G401 (cell line): ENCODE measurements at regions not wholly inside any gene's neighbourhood (a gene's known extent, or its start where the extent isn't known, plus 50 kb on each side); places are given as distances from the start of the nearest gene placed in this dataset.
"Not testable (repeated sequence)": the region's sequence is repeated elsewhere in the genome, so short reads cannot be mapped to it uniquely, and the experiment has no call there.

Experiments
- DNase-seq: peaks from one replicate; pipeline ENCODE4 v3.0.0-alpha.2; 2015; ENCODE audit warnings: low spot score
- in situ Hi-C: cut with HindIII; loops from 2 replicates; pipeline ENCODE4 v1.10.0; 2016; ENCODE audit warnings: low sequenced_read_pairs, mixed read lengths

DNA sequence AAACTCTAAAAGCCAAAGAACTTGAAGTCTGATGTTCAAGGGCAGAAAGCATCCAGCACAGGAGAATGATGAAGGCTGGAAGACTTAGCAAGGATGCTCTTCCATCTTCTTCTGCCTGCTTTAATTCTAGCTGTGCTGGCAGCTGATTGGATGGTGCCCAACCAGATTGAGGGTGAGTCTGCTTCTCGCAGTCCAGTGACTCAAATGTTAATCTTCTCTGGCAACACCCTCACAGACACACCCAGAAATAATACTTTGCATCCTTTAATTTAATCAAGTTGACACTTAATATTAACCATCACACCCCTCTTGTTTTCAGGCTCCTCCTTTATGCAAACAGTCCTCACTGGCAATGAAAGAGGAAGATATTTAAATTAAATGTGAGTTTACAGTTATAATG is 321.7 kb downstream of the TEX13C start:
- in situ Hi-C loops = no loop called here
- DNase-seq = no peak

DNA sequence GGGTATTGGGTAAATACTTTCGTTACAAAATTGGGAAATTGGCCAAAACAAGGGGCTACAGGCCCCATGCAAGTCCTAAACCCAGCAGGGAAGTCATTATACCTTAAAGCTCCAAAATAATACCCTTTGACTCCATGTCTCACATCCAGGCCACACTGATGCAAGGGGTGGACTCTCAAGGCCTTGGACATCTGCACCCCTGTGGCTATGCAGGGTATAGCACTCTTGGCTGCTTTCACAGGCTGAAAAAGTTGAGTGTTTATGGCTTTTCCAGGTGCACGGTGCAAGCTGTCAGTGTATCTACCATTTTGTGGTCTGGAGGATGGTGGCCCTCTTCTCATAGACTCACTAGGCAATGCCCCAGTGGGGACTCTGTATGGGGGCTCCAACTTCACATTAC is 326.5 kb downstream of the TEX13C start:
- in situ Hi-C loops = no loop called here
- no peak for DNase-seq

DNA sequence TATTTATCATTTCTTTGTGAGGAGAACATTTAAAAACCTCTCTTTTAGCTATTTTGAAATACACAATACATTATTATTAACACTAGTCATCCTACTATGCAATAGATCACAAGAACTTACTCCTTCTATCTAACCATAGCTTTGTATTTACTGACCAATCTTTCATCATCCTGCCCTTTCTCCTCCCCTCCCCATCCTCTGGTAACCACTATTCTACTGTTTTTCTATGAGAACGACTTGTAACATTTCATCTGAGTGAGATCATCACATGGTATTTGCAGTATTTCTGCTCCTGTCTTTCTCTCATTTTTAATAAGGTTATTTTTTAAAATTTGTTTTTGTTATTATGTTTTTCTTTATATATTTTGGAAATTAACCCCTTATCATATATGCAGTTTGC is 331.8 kb downstream of the TEX13C start:
- DNase-seq = no peak
- in situ Hi-C loops = no loop called here

DNA sequence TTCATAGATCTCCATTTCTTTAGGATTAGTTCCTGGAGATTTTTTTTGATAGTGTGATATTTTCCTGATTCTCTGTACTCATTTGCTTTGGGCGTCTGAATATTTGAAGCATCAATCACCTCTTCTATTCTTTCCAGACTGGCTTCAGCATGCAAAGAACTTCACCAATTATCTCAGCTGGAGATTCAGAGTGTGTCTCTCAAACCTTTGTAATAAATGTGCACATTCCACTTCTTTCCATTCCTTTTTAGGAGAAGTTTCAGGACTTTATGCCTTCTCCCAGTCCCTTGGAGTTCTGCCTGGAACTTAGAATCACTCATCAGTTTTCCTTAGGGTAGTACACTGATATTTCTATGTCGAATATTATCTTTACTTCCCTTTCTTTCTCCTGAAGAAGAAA is 334.8 kb downstream of the TEX13C start:
- no peak for DNase-seq
- in situ Hi-C loops = no loop called here

DNA sequence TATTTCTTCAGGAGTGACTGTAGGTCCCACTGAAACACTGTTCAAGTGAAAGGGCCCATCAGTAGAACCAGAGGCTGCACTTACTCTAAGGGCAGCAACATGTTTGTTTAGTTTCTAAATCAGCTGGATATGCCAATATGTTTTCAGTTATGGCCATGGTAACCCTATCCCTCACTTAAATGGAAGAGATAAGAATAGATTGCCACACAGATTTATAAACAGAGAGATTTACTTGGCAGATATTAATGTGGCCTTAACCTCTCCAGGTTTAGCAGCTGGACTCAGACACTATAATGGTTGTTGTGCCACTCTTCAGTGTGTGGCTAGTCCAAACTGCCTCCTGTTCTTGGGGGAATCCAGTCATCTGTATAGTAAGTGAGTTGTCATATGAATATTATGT is 354.1 kb downstream of the TEX13C start:
- in situ Hi-C loops = no loop called here

DNA sequence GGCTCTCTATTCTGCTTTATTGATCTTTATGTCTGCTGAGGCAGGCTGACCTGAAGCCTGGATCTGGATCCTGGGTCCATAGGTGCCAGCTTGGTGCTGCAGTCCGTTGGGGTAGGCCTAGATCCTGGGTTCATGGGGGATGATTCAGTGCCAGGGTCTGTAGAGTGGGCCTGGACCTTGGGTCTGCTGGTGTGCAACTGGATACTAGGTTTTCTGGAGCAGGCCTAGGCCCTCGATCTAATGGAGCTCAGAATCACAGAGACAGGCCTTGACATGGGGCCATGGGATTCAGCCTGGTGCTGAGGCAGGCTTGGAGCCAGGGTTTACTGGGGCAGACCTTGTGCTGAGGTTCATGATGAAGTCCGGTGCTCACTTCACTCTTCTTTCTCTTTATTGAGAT is 358.6 kb downstream of the TEX13C start:
- in situ Hi-C loops = no loop called here
- DNase-seq = no peak

More for the DNA sequence above, 354.1 kb downstream of the TEX13C start:
- no peak for DNase-seq

DNA sequence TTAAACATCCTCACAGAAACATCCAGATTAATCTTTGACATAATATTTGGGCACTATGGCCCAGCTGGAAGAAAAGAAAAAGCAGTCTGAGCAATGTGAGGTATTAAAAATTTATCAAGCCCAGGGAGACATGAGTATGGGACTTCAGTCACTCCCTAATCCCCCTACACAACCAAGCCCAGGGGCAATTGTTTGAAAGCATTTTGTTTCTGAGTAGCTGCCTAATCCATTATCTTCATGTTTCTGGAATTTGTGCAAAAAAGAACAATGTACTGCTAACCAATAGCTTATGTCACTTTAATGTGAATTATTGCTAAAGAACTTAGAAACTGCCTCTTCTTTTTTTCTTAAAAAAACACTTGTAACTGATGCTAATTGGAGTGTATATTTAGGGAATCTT is 360.7 kb downstream of the TEX13C start:
- no peak for DNase-seq
- in situ Hi-C loops = no loop called here

DNA sequence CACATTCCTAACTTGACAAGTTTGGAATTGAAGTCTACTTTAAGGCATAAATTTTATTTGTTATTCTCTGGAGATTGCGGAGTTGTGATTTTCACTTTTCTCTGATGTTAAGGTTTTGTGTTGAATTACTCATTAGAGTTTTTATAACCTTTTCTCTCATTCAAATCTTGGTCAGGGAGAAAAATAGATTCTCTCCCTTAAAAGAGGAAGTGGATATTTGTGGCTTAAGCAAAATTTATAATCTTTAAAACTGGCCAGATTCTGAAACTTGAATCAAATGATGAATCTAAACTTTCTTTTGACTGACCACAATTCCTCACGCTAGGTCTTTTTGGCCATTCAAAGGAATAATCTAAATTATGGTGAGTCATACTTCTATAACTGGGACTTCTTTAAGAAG is 361.4 kb downstream of the TEX13C start:
- DNase-seq = no peak
- in situ Hi-C loops = no loop called here

DNA sequence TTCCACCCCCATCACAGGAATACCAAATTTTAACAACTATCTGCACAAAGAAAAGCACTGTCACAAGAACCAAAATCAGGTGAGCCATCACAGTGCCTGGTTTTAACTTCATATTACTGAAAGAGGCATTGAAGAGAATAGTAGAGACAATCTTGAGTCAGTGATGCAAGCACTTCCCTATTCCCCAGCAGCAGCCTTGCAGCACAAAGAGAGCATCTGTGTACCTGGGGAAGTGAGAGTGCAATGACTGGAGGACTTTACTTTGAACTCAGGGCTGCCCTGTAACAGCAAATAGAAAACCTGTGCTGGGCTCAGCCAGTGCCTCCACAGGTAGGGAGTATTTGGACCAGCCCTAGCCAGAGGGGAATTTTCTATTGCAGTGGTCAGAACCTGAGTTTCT is 361.8 kb downstream of the TEX13C start:
- in situ Hi-C loops = no loop called here
- DNase-seq = no peak

DNA sequence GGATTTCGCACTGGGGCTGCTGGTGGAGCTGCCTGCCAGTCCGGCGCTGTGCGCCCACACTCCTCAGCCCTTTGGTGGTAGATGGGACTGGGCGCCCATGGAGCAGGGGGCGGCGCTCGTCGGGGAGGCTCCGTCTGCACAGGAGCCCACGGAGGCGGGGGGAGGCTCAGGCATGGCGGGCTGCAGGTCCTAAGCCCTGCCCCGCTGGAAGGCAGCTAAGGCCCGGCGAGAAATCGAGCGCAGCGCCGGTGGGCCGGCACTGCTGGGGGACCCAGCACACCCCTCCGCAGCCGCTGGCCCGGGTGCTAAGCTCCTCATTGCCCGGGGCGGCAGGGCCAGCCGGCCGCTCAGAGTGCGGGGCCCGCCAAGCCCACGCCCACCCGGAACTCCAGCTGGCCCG is 370.9 kb downstream of the TEX13C start:
- DNase-seq, in situ Hi-C loops: not testable (repeated sequence)

DNA sequence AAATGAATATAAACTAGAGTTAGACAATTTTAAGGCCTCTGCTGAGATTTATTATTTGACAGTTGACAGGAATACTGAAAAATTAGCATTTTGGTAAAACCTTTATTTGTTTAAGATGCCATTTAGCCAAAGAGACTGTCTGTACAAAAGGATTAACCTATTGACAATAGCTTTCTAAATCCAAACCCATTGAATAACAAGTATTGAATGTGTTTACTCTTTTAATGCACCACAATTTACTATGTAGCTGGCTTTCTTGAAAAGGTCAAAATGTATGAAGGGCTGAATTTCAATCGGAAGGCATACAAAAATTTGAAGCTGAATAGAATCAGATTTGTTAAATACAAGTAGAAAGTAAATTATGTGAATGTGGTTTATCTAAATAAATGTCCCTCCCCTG is 374.5 kb downstream of the TEX13C start:
- no peak for DNase-seq
- in situ Hi-C loops = no loop called here

DNA sequence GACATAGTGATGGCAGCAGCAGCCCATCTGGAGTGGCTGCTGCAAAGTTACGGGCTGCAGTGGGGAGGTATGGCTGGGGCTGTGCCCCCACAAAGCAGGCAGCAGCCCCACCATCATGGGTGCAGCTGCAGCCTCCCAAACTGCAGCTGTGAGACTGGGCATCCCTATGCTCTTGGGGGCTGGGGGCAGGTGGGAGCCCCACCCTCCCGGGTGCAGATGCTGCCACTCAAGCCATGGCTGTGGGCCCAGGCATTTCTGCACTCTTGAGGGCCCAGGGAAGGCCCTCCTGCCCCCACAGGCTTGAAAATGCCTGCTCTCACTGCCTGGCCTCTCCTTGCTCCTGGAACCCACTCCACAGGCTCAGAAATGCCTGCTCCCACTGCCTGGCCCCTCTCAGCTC is 389.4 kb downstream of the TEX13C start:
- no peak for DNase-seq
- in situ Hi-C loops = no loop called here

DNA sequence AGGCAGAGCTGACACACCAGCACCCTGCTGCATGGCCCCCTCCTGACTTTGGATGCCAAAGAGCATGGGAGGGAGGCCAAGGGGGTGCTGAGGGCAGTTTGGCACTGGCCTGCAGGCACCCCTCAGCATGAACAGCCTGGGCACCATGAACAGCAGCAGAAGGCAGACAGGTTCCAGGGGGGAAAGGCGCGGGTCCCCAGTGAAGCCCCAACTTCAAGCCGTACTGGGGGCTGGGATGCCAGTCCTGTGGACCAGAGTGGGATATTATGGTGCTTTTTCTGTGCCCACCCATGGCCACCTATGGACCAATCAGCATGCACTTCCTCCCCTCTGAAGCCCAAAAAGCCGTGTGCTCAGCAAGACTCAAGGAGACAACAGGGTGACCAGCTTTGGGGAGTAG is 389.9 kb downstream of the TEX13C start:
- in situ Hi-C loops = no loop called here
- DNase-seq = no peak

DNA sequence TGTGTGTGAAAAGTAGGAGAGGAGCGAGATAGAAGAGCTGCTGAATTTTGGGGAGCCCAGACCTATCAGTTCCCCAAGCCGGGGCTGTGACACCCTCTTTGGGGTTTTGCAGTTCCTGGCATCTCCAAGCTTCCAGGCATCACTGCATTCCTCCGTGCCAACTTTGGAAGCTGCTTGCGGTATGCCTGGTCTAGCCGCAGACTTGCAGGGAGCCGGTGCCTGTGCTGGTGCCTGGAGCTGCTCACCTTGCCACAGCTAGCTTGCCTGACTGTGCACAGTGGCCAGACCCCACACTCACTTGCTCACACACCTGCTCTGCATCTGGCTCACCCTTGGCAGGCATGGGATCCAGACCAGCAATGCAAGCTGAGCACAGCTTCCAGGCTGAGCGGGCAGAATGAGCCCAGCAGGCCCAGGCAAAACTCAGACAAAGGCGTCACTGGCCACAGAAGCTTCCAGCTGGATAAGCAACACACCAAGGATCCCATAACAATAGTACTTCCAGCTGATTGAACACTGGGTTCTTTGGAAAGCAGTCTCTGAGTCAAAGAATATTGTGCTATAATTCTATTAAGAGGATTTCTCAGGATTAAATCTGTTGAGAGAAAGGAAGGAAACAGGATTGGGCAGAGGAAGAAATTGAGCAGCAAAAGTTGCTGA is 390.9 kb downstream of the TEX13C start:
- in situ Hi-C loops = no loop called here

DNA sequence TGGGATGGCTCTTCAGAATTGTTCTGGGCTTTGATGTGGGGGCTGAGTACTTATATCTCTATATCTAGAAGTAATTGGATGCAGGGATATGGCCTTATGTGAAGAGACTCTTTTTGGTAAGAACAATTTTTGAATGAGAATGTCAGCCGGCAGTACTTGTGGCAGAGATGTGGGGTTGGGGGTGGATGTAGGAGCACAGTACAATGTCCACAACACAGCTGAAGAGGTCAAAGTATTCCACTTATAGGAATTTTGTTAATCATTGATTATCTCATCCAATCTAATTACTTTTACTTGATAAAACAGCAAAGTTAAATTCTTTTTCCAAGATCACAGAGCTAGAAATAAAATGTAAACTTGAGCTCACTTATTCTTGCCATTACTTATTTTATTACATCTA is 391.4 kb downstream of the TEX13C start:
- DNase-seq = no peak
- in situ Hi-C loops = no loop called here

More for the DNA sequence above, 390.9 kb downstream of the TEX13C start:
- DNase-seq = no peak

DNA sequence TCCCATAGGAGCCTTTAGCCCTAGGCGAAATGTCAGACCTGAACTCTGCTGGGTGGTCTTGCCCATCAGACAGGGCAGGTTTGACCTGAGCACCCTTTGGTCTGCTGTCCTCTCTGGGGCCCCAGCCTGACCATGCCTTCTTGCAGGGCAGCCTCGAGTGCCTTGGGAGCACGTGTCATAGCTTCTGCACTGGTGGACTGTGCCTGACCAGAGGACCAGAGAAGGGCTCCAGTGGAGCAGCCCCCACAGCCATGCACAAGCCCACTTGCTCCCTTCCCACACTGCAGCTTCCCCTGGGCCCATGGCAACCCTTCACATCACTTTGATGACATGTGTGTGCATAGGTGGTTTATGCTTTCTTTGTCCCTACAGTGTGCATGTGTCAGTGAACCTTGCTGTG is 394.0 kb downstream of the TEX13C start:
- no peak for DNase-seq
- in situ Hi-C loops = no loop called here

DNA sequence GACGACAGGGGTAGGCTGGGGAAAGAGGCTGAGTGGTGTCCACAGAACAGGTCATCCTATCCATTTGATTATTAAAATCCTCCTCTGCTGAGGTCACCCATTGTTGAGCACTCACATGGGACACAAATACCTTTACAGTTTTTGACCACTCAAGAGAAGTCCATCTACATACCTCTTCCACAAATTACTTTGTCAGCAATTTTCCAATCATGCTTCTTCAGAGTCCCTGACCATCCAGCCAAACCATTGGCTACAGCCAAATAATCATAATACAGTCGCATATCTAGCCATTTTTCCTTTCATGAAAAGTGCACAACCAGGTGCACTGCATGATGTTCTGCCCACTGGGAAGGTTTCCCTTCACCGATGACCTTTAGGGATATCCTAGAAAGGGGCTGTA is 407.4 kb downstream of the TEX13C start:
- DNase-seq = no peak
- in situ Hi-C loops = no loop called here

DNA sequence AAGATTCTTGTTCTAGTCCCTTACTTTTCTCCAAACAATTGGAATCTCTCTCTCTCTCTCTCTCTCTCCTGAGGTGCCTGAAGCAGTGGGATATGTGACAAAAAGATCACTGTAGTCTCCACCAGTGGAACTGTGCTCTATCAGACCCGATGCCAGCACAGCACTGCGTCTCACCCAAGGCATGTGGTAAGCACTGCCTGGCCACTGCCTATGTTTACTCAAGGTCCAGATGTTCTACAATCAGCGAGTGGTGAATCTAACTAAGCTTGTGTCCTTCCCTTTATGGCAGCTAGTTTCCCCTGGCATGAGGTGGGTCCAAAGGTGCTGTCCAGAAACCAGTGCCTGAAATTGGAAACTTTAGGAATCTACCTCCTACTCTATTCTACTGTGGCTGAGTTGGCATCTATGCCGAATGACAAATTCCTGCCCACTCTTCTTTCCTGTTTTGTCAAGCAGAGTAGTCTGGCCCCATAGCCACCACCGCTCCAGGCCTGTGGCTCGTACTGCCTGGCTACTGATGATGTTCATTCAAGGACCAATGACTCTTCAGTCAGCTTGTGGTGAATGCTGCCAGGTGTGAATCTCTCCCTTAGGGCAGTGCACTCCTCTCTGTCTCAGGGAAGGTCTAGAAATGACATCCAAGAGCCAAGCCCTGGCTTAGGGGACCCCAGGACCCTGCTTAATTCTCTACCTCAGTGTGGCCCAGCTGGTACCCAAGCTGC is 416.5 kb downstream of the TEX13C start:
- in situ Hi-C loops = no loop called here

DNA sequence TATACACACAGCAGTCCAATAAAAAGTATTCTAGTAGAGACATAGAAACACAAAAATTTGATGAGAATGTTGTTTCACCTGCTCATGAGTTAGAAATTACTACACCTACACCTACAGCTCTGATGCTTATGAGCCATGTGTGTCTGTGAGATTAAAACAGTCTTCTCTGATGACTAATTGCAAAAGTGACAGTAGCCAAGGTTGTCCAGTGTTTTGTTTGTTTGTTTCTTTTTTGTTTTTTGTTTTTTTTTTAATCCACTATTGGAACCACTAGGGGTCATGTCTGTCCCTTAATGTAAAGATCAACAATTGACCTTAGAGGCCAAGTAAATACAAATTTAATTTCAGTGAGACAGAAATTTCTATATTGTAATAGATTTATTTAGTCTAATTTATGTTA is 423.1 kb downstream of the TEX13C start:
- no peak for DNase-seq
- in situ Hi-C loops = no loop called here

More for the DNA sequence above, 416.5 kb downstream of the TEX13C start:
- DNase-seq = no peak

DNA sequence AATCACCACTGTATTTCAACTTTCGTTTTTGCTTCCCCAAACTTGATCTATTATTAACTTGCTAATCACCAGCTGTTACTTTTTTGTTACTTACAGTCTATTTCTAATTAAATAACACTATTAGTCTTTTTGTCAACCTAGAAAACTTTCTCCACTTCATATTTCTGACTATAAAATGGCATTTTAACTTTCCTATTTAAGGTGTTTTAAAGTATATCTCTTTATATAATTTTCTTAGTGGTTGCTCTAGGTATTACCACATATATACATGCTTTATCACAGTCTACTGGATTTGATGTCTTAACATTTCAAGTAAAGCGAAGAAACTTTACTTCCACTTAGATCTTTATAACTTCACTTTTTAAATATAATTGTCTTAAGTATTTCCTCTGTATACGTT is 421.2 kb downstream of the DCAF12L2 start:
- no peak for DNase-seq

More for the DNA sequence above, 421.2 kb downstream of the DCAF12L2 start:
- in situ Hi-C loops = no loop called here
